ENCODE measurements at regions not wholly inside any gene's neighbourhood (a gene's known extent, or its start where the extent isn't known, plus 50 kb on each side); places are given as distances from the start of the nearest gene placed in this dataset.

GRCh38 chr2:198749364-198749763, 708.4 kb downstream of the SATB2 start:
- in situ Hi-C loops (cut with MboI; ENCODE audit: low sequenced_read_pairs, unreplicated experiment): no loop called here
- TF ChIP-seq CTCF (IDR thresholded peaks at IDR 0.05; ENCODE audit: borderline replicate concordance, control extremely low read depth, extremely low read depth, insufficient read depth, missing control alignments): no peak
- DNase-seq (ENCODE audit: low spot score): no peak

- in situ Hi-C loops (cut with MboI; ENCODE audit: low sequenced_read_pairs, unreplicated experiment): no loop called here
- TF ChIP-seq CTCF (IDR thresholded peaks at IDR 0.05; ENCODE audit: borderline replicate concordance, control extremely low read depth, extremely low read depth, insufficient read depth, missing control alignments): no peak
- DNase-seq (ENCODE audit: low spot score): no peak
Measured at GRCh38 chr2:198731842-198732399, 725.8 kb downstream of the SATB2 start.

- TF ChIP-seq CTCF (IDR thresholded peaks at IDR 0.05; ENCODE audit: borderline replicate concordance, control extremely low read depth, extremely low read depth, insufficient read depth, missing control alignments): no peak
- in situ Hi-C loops (cut with MboI; ENCODE audit: low sequenced_read_pairs, unreplicated experiment): no loop called here
- no peak for DNase-seq (ENCODE audit: low spot score)
Measured at GRCh38 chr2:198720266-198720665, 737.5 kb downstream of the SATB2 start.

GRCh38 chr2:198717451-198717850, 740.3 kb downstream of the SATB2 start:
- in situ Hi-C loops (cut with MboI; ENCODE audit: low sequenced_read_pairs, unreplicated experiment): no loop called here
- DNase-seq (ENCODE audit: low spot score): no peak
- TF ChIP-seq CTCF (IDR thresholded peaks at IDR 0.05; ENCODE audit: borderline replicate concordance, control extremely low read depth, extremely low read depth, insufficient read depth, missing control alignments): no peak

- DNase-seq (ENCODE audit: low spot score): no peak
- in situ Hi-C loops (cut with MboI; ENCODE audit: low sequenced_read_pairs, unreplicated experiment): no loop called here
- no peak for TF ChIP-seq CTCF (IDR thresholded peaks at IDR 0.05; ENCODE audit: borderline replicate concordance, control extremely low read depth, extremely low read depth, insufficient read depth, missing control alignments)
Measured at GRCh38 chr2:198715302-198715835, 742.4 kb downstream of the SATB2 start.

- DNase-seq (ENCODE audit: low spot score): no peak
- in situ Hi-C loops (cut with MboI; ENCODE audit: low sequenced_read_pairs, unreplicated experiment): no loop called here
- TF ChIP-seq CTCF (IDR thresholded peaks at IDR 0.05; ENCODE audit: borderline replicate concordance, control extremely low read depth, extremely low read depth, insufficient read depth, missing control alignments): no peak
Measured at GRCh38 chr2:198712485-198712884, 745.3 kb downstream of the SATB2 start.
